Calu3 (cell line): ENCODE measurements at regions not wholly inside any gene's neighbourhood (a gene's known extent, or its start where the extent isn't known, plus 50 kb on each side); places are given as distances from the start of the nearest gene placed in this dataset.

ENCODE experiments used
- BruUV-seq: library from RNA; stranded (reverse); fragments of 400-500 nt; replicated peaks from 2 replicates; lab custom pipeline; 2021; lab: Mats Ljungman, UMichigan
- CTCF ChIA-PET: fragments of 300-600 bp; sonication (Branson Sonifier 250); formaldehyde crosslinking; loops from one replicate; lab custom pipeline; 2022; ENCODE audit warnings: antibody characterized with exemption; lab: Charles Lee
- DNase-seq: peaks from one replicate; pipeline ENCODE4 v3.0.0; 2022
- H3K27ac Mint-ChIP-seq: one replicate; pipeline ENCODE4 v1.8.0; 2022; ENCODE audit warnings: mixed read lengths; ENCODE audit not compliant: unreplicated experiment
- H3K27me3 Mint-ChIP-seq: one replicate; pipeline ENCODE4 v1.8.0; 2022; ENCODE audit warnings: mixed read lengths; ENCODE audit not compliant: unreplicated experiment
- H3K36me3 Mint-ChIP-seq: one replicate; pipeline ENCODE4 v1.8.0; 2022; ENCODE audit warnings: mild to moderate bottlenecking, moderate library complexity, mixed read lengths; ENCODE audit not compliant: insufficient read depth, unreplicated experiment
- H3K4me1 Mint-ChIP-seq: one replicate; pipeline ENCODE4 v1.8.0; 2022; ENCODE audit warnings: mild to moderate bottlenecking, low read depth, mixed read lengths; ENCODE audit not compliant: unreplicated experiment
- H3K4me3 Mint-ChIP-seq: one replicate; pipeline ENCODE4 v1.8.0; 2022; ENCODE audit warnings: mild to moderate bottlenecking, low read depth, moderate library complexity, mixed read lengths; ENCODE audit not compliant: unreplicated experiment
- H3K9me3 Mint-ChIP-seq: one replicate; pipeline ENCODE4 v1.8.0; 2022; ENCODE audit warnings: low read depth, mixed read lengths; ENCODE audit not compliant: unreplicated experiment
- CTCF ChIP-seq: fragments of 200-600 bp; IDR thresholded peaks from one replicate; pipeline ENCODE4 v1.8.0; 2022; ENCODE audit warnings: antibody characterized with exemption; ENCODE audit not compliant: unreplicated experiment
- intact Hi-C: fragments of 100-400 bp; cut with micrococcal nuclease; formaldehyde crosslinking; loops from one replicate; pipeline ENCODE4 v1.10.0; 2022; ENCODE audit not compliant: unreplicated experiment

- Mint-ChIP-seq H3K4me3 (no peak overlapping the region), H3K4me1 (peaks cover 11% of the 10 kb centered on the region), H3K27ac (no peak overlapping the region), H3K27me3 (no peaks in the 10 kb centered on the region), H3K9me3 (peaks cover 2% of the 10 kb centered on the region), H3K36me3 (no peaks in the 10 kb centered on the region)
- intact Hi-C loops = no loop called here
- TF ChIP-seq CTCF = no peak
- no peak for DNase-seq
- BruUV-seq = no TSS peak
- CTCF ChIA-PET = no interaction called here
Measured at GRCh38 chr4:184936071-184936470, 82.2 kb upstream of the HELT start.

GRCh38 chr4:184937030-184937710 is 81.1 kb upstream of the HELT start:
- CTCF ChIA-PET = no interaction called here
- Mint-ChIP-seq H3K27me3 (no peaks in the 10 kb centered on the region), H3K4me3 (no peak overlapping the region), H3K27ac (no peak overlapping the region), H3K4me1 (peaks cover 11% of the 10 kb centered on the region), H3K9me3 (peaks cover 2% of the 10 kb centered on the region), H3K36me3 (no peaks in the 10 kb centered on the region)
- intact Hi-C loops = no loop called here
- DNase-seq = no peak
- no peak for TF ChIP-seq CTCF
- no TSS peak for BruUV-seq

GRCh38 chr4:184937745-184938144 is 80.5 kb upstream of the HELT start:
- no peak for TF ChIP-seq CTCF
- Mint-ChIP-seq H3K4me1 (peaks cover 11% of the 10 kb centered on the region), H3K27me3 (no peaks in the 10 kb centered on the region), H3K4me3 (no peak overlapping the region), H3K27ac (no peak overlapping the region), H3K36me3 (no peaks in the 10 kb centered on the region), H3K9me3 (peaks cover 2% of the 10 kb centered on the region)
- intact Hi-C loops = no loop called here
- no TSS peak for BruUV-seq
- no peak for DNase-seq
- CTCF ChIA-PET = no interaction called here

GRCh38 chr4:184938871-184939270 is 79.4 kb upstream of the HELT start:
- H3K27me3 Mint-ChIP-seq = no peaks in the 10 kb centered on the region
- CTCF ChIA-PET = no interaction called here
- H3K27ac Mint-ChIP-seq = no peak overlapping the region
- H3K9me3 Mint-ChIP-seq = peaks cover 2% of the 10 kb centered on the region
- TF ChIP-seq CTCF = no peak
- intact Hi-C loops = no loop called here
- DNase-seq = no peak
- no peaks in the 10 kb centered on the region for H3K36me3 Mint-ChIP-seq
- H3K4me3 Mint-ChIP-seq = no peak overlapping the region
- H3K4me1 Mint-ChIP-seq = peaks cover 11% of the 10 kb centered on the region
- no TSS peak for BruUV-seq
